HS-5 (cell line): ENCODE measurements at regions not wholly inside any gene's neighbourhood (a gene's known extent, or its start where the extent isn't known, plus 50 kb on each side); places are given as distances from the start of the nearest gene placed in this dataset.
A peak's percentile ranks its signal among the peaks of the same experiment; 100 is the strongest.

ENCODE experiments used
- DNase-seq: peaks from one replicate; pipeline ENCODE4 v3.0.0-alpha.2; 2012; ENCODE audit warnings: low read depth

- no peak for DNase-seq
These were observed 394.5 kb downstream of the LMO4 start for GRCh38 chr1:87723193-87723592.

GRCh38 chr1:87728169-87728568, 399.5 kb downstream of the LMO4 start:
- no peak for DNase-seq

GRCh38 chr1:87730274-87731216, 401.9 kb downstream of the LMO4 start:
- no peak for DNase-seq

- no peak for DNase-seq
These were observed 404.7 kb downstream of the LMO4 start for GRCh38 chr1:87733386-87733785.

- no peak for DNase-seq
These were observed 407.1 kb downstream of the LMO4 start for GRCh38 chr1:87735750-87736149.

GRCh38 chr1:87739141-87739540, 410.5 kb downstream of the LMO4 start:
- no peak for DNase-seq

- DNase-seq, result no peak
These were observed 411.0 kb downstream of the LMO4 start for GRCh38 chr1:87739704-87740103.

GRCh38 chr1:87743256-87743655, 414.6 kb downstream of the LMO4 start:
- DNase-seq, result no peak

- DNase-seq, result no peak
These were observed 415.4 kb downstream of the LMO4 start for GRCh38 chr1:87744056-87744455.

GRCh38 chr1:87744763-87745162, 416.1 kb downstream of the LMO4 start:
- no peak for DNase-seq

- DNase-seq, result no peak
These were observed 424.7 kb downstream of the LMO4 start for GRCh38 chr1:87753366-87753765.

- DNase-seq, result no peak
These were observed 425.5 kb downstream of the LMO4 start for GRCh38 chr1:87754139-87754538.

GRCh38 chr1:87757676-87758075, 429.0 kb downstream of the LMO4 start:
- no peak for DNase-seq

- no peak for DNase-seq
These were observed 430.9 kb downstream of the LMO4 start for GRCh38 chr1:87759421-87760087.

GRCh38 chr1:87760155-87760554, 431.5 kb downstream of the LMO4 start:
- DNase-seq, result no peak

GRCh38 chr1:87760654-87761053, 432.0 kb downstream of the LMO4 start:
- no peak for DNase-seq

GRCh38 chr1:87763483-87763882, 434.8 kb downstream of the LMO4 start:
- DNase-seq, result no peak

- no peak for DNase-seq
These were observed 436.5 kb downstream of the LMO4 start for GRCh38 chr1:87765057-87765680.

GRCh38 chr1:87765681-87766070, 437.0 kb downstream of the LMO4 start:
- DNase-seq, result peak; percentile 82

GRCh38 chr1:87766737-87767136, 438.1 kb downstream of the LMO4 start:
- peak; percentile 67 for DNase-seq

- no peak for DNase-seq
These were observed 450.2 kb downstream of the LMO4 start for GRCh38 chr1:87778896-87779295.

- DNase-seq, result no peak
These were observed 452.9 kb downstream of the LMO4 start for GRCh38 chr1:87781554-87781953.

GRCh38 chr1:87783315-87783714, 454.6 kb downstream of the LMO4 start:
- DNase-seq, result no peak
